DMS53 (cell line): ENCODE measurements at regions not wholly inside any gene's neighbourhood (a gene's known extent, or its start where the extent isn't known, plus 50 kb on each side); places are given as distances from the start of the nearest gene placed in this dataset.
A peak's percentile ranks its signal among the peaks of the same experiment; 100 is the strongest.
"Not testable (repeated sequence)": the region's sequence is repeated elsewhere in the genome, so short reads cannot be mapped to it uniquely, and the experiment has no call there.

Experiments
- DNase-seq: peaks from one replicate; lab custom pipeline; 2025; lab: John Stamatoyannopoulos, UW

DNA sequence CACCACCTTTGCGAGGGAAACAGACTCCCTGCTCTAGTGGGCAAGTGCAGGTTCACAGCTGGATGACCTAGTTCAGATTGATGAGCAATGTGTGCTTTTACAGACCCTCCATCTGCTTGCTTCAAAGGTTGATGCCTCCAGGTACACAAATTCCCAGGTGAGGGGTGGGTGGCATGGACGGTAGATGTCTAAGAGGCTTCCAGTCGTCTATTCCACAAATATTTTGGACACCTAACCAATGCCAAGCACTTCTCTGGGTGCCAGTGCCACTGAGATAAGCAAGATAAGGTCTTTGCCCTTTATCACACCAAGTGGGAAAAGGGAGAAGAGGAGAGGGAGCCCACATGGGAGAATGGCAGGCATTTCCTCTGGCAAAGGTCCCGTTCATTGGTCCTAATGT, 316.6 kb upstream of the CDH5 start:
- DNase-seq: no peak

DNA sequence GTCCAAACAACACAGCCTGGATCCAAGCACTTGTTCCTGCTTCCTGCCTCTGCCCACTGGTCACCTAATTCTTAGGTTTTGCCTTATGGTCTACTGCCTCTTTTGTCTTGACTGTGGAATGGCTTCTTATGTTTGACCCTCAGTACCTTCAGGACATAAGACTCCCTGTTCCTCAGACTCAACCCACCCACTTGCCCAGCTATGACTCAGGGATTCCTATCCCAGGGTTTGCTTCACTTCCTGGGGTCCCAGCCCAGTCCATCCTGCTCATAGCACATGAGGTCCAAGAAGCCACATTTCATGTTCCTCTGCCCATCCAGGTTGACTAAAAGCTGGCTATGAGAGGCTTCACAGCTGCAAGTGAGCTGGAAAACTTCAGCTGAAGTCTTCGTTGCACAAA, 320.9 kb upstream of the CDH5 start:
- DNase-seq: no peak

DNA sequence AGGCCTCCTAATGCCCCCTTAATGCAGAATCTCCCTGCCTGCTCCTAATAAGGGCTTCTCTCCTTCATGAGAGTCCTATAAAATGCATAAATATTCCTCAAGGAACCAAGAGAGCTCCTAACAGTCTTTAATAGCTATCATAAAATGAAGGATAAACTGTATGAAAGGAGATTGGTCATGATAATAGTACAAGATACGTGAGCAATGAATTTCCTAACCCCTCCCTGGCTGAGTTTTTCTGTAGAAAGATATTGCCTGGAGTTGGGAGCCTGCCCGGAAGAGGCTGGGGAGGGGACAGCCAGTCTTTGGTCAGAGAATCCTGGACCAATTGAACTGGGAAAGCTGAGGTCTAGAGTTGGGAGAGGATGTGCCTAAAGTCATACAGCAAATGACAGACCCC, 321.9 kb upstream of the CDH5 start:
- DNase-seq: no peak

DNA sequence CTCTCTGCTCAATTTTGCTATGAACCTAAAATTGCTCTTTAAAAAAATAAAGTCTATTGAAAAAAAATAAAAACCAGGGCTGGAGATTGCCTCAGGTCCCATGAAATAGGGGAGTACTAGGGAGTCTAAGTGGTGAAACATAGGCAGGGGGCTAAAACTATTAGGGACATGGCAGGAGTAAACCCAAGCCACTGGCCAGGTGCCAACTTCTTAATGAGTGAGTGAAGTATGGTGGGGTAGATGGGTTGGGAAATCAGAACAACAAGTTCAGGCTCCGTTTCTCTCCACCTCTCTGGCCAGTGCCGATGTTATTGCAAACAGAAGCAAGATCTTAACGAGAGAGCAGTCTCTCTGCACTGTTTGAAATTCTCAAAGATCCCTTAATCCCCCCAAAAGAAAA, 322.4 kb upstream of the CDH5 start:
- DNase-seq: no peak

DNA sequence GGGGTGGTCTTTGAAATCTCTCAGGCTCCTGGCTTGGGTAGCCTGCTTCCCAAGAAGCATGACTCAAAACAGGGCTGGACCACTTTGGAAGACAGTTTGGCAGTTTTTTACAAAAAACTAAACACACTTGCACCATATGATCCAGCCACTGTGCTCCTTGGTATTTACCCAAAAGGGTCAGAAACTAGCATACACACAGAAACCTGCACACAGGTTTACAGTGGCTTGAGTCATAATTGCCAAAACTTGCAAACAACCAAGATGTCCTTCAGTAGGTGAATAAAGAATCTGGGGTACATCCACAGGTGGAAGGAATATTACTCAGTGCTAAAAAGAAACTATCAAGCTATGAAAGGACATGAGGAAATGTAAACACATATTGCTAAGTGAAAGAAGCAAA, 323.2 kb upstream of the CDH5 start:
- no peak for DNase-seq

DNA sequence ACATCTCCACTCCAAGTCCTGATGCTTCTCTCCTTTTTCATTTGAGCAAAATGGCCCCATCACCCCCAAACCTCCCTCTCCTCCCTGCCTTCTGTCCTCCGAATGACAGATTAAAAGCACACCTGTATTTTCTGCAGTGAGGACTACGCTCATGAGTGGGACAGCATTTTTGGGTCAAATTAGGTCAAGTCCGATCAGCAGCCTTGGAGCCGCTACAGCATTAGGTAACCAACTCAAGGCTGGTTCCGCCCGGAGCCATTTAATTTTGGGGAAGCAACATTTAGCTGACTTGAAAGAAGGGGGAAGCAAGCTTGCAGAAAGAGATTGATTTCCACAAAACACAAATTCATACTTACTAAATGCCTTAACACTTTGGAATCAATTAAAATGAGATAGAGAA, 324.1 kb upstream of the CDH5 start:
- no peak for DNase-seq

DNA sequence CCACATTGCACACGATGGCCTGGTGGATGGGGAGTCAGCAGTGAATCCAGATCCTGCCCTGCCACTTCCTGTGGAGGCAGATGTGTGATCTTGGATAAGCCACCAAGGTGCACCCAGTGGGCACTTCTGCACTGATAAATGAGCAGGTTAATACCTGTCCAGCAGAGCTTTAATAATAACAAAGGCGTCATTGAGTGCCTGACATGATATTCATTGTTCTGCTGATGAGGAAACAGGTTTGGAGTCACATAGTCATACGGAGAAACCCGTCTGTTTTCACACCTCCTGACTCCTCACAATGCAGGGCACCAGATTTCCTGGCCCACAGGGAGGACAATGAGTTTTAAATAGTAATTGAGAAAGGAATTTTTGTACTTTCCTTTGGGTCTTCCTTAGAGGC, 324.6 kb upstream of the CDH5 start:
- no peak for DNase-seq

DNA sequence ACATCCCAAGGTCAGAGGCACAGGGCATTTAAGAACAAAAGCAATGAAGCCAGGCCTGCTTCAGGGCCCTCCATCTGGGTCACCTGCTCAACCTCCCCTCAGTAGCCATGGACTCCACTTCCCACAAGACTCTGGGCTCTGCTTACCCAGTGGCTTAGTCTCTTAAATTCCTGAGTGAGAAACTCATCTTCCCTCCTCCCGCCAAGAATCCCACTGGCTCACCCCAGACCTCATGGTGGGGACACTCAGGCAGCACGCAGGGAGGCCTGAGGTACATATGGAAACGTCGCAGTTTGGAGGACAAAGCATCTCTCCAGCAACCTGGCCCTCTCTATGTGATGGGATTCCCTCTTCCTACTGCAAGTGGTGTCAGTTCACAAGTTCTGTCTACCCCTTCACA, 326.7 kb upstream of the CDH5 start:
- DNase-seq: no peak

DNA sequence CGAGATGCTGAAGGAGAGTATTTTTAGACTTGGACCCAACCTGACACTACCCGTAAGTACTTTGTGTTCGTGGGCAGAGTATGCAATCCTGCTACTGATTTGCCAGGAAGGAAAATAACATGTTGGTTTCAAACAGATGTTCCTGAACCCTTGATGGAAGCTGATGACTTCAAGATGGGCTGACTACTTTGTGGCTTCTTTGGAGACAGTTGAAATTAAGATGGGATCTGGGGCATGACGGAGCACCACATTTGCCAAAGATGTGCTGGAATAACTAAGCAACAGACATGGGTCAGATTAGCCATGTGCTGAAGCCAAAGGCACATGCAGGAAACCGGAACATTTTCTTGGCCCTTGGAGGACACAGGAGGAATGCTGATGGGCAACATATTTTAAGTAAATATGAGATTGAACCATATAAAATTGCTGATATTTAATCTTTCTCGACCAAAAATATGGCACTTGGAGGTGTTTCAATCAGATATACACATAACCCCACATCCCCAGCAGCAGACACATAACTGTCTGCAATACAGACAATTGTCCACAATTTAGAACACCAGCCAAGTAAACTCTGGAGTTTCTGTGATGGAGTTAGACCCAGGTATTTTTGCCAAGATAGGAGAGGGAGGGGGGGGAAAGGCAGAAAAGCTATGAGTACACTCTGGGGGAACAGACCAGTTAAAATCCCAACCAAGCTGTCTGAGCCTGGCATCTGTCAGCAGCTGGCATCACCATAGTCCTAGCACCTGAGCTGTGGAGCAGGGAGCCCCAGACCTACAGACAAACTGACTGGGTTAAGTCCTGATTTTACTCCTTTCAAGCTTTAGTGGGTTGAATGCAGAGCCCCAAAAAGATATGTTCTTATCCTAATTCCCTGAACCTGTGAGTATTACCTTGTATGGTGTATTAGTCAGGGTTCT, 329.4 kb upstream of the CDH5 start:
- DNase-seq: no peak

DNA sequence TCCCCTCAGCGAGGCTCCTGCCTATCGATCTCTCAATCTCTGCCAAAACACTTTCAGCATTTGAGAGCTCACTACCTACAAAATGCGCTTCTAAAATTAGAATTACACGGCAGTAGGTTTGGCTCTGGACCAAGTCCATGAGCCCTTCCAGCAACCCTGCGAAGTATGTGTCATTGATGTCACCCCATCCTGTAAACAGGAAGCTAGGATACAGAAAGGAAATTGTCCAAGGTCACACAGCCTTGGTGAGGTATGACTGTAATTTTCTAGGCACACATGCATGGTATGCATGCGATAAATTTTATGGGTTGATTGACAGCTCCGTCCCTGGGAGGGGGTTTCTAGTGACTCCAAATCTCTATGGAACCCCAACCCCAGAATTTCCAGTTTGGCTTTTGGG, 330.3 kb upstream of the CDH5 start:
- DNase-seq: no peak

DNA sequence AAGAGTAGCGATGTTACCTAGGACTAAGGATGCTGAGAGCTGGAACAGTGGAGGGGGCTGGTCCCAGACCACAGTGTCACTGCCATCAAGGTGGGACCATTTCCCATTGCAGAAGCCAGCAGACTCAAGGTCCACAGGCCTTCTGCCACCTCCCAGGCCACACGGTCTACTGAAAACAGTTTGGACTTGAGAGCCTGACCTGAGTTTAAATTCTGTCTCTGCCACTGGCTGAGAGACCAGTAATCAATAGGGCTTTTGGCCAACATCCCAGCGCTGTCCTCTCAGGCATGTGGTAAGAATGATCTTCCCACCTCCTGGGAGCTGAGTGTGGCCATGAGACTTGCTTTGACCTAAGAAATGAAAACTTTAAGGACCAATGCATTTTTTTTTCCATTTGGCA, 331.4 kb upstream of the CDH5 start:
- no peak for DNase-seq

DNA sequence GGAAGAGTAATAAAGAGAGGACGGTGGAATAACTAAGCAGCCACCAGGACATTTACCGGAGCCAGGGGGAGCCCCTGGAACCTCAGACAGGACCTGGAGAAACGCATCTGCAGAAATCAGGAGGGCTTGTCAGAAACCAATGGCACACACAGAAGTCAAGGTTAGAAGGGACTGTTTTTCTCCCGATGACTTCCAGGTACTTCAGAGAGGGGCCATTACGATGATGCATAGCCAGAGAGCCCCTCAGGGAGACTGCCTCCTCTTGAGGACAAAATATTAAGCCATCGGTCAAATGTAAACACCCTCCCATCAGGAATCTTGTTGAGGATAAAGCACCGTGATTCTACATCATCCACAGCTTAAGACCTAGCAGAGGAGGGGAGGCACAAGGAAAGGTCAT, 333.6 kb upstream of the CDH5 start:
- no peak for DNase-seq

DNA sequence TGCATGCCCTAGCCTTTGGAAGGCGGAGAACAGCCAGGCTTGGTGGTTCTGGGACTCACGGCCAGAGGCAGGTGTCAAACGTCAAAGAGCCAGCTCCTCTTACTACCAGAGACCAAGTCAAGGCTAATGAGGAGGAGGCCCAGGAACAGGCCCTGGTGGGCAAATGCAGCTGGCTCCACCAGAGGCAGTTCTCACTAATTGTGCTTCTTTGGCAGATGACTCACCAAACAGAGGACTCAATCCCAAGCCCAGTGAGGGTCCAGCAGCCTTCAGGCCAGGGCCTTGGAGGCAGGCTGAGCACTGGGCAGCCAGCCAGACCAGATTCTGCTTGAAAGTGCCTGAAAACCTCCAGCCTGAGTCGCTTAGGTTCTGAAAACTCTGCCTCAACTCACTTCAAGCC, 336.5 kb upstream of the CDH5 start:
- DNase-seq: no peak

DNA sequence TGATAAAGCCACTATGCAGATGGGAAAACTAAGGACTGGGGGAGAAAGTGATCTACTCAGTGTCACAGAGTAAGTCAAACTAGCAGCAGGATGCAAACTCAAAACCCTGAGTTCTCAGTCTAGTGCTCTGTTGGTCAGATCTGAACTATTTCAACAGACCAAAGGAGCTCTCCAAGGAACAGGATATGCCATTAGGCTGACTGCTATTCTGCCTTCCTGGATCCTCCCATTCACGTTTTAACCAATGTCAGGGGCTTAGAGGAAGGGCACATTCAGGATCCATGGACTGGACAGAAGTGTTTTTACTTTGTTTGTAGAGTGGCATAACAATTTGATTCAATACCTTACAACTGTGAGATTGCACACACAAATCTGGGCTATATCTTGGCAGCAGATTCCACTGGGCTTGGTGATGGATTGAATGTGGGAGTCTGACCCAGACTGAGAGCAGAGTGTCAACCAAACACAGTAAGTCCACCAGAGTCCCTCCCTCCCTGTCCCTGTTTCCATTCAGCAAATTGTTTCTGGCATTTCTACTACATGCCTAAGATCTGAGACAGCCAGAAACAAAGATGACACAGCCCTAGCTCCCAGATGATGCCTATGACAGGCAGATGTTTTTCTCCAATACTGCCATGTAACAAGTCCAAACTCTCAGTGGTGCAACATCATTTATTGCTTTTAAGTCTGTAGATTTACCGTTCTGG, 337.8 kb upstream of the CDH5 start:
- no peak for DNase-seq

DNA sequence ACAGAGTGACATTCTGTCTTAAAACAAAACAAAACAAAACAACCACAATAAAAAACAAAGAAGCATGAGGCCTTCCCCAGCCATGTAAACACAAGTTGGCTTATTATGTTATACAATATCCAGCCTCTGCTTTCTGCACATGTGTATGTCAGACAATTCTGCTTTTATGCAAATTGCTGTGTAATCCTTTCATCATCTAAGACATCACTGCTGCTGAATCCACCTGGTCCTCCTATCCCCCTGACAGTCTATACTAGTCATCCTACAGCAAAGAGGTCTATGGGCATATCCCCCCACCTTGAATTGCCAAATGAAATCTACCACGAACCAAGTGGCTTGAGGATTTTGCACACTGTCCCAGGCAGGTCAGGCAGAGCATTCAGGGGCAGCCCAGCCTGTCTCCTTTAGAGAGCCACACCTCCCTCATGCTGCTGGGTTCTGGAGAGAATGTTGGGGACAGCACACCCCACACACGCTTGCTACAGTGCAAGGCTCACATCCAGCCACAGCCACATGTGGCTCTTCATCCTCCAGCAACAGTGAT, 339.6 kb upstream of the CDH5 start:
- DNase-seq: no peak

DNA sequence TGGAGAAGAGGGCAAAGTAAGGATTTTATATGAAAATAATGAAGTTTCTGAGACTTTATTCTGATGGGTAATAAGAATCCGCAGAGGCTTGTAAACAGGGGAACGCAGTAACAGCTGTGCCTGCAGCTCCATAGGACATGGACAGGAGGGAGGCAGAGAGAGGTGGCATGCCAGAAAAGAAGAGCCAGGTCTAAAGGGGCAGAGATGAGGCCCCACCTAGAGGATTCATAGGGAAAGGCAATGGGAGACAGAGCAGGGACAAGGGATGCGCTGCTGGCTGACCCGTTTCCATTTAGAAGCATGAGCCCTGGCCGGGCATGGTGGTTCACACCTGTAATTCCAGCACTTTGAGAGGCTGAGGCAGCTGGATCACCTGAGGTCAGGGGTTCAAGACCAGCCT, 340.3 kb upstream of the CDH5 start:
- DNase-seq: peak; percentile 20

DNA sequence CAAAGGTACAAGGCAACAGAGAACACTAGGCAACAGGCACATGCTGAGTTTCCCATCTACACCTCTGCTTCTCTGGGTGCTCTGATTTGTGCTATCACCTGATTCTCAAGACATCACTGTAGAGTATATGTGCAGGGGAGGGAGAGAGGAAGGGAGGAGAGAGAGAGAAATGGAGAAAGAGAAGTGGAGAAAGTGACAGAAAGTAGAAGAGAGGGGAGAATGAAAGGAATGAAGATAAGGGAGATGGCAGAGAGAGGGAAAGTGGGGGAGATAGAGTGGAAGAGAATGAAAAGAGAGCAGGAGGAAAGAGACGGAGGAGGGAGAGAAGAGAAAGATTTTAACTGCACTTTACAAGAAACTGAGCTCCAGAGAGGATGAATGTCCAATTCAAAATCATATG, 340.7 kb upstream of the CDH5 start:
- no peak for DNase-seq

DNA sequence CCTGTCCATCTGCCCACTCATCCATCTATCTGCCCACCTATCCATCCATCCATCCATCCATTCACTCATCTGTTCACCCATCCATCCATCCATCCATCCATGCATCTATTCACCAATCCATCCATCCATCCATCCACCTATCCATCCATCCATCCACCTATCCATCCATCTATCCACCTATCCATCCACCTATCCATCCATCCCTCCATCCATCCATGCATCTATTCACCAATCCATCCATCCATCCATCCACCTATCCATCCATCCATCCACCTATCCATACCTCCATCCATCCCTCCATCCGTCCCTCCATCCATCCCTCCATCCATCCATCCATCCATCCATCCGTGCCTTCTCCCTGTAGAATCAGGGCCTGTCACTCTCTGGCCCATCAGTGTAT, 341.9 kb upstream of the CDH5 start:
- DNase-seq: not testable (repeated sequence)

DNA sequence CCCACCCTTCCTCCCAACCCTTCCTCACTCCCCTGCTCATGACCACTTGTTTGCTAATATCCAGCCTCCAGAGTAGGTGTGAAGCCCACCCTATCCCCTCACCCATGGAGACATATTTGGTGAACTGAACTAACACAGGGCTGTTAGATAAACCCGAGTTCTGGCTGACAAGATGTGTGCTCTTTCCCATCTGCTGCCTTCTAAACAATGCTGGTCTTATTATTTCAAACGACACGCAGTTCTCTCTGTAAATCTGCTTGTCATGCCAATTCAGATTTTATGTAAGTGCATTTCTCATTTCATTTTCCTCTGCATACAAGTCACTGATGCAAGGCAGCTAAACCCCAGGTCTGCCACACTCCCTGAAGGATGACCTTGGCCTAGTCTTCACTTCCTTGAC, 343.0 kb upstream of the CDH5 start:
- DNase-seq: no peak

DNA sequence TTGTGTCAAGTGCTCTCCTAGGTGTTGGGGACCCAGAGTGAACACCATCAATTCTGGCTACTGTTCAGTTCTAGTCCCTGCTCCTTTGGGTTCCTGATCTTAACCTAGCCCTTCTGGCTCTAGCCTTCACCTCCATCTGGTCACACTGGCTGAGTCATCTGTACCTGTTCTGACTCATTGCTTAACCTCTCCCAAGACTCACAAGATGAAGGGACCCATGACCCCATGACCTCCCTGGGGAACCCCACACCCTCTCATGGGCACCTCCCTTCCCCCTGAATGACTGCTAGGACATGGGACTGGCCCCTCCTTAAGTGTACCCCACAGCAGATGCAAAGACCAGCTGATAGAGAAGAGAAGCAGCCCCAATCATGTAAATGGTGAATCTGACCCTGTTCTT, 345.8 kb upstream of the CDH5 start:
- DNase-seq: no peak

DNA sequence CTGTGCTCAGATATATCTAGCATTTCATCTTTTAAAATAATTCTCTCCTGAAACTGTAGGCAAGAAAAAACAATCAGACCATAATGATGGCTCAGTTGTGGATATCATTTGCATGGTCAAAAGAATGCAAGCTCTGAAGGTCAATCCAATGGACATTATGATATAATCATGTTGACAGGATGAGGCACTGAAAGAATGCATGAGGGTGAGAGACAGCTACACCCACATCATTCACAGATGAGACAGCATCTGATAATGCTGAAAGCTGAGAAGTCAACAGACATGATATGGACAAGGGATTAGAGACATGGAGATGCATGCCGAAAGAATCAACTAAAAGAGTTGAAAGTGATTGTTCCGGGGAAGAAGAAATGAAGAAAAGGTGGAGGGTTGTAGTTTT, 346.4 kb upstream of the CDH5 start:
- no peak for DNase-seq

DNA sequence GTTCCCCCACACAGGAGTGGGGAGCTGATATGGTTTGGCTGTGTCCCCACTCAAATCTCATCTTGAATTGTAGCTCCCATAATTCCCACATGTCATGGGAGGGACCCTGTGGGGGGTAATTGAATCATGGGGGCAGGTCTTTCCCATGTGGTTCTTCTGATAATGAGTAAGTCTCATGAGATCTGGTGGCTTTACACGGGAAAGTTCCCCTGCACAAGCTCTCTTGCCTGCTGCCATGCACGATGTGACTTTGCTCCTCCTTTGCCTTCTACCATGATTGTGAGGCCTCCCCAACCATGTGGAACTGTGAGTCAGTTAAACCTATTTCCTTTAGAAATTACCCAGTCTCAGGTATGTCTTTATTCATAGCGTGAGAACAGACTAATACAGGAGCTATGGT, 347.0 kb upstream of the CDH5 start:
- not testable (repeated sequence) for DNase-seq

DNA sequence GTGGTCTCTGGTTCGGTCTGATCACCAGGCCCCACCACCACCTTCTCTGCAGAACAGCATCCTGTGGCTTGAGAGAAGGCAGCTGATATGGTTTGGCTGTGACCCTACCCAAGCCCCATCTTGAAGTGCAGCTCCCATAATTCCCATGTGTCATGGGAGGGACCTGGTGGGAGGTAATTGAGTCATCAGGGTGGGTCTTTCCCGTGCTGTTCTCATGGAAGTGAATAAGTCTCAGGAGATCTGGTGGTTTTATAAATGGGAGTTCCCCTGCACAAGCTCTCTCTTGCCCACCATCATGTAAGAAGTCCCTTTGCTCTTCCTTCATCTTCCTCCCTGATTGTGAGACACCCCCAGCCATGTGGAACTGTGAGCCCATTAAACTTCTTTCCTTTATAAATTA, 352.3 kb upstream of the CDH5 start:
- DNase-seq: no peak
